ENCODE measurements at regions not wholly inside any gene's neighbourhood (a gene's known extent, or its start where the extent isn't known, plus 50 kb on each side); places are given as distances from the start of the nearest gene placed in this dataset.

DNA sequence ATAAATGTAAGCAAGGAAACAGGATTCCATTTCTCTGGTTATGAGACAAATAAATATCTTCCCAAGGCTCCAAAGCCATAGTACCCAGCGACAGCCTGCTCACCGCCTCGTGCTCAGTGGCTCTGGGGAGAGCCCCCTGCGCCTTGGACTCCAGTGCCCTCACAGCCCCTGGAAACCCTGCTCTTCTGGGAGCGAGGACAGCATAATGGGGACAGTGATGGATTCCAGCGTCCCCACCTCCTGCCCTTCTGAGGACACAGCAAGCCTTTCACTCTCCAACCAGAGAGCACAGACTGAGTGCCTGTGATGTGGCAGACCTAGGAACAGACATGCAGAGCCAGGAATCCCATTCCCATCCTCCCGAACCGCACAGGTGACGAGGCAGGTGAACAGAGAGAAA, 660.8 kb downstream of the TBC1D22A start:
- H3K4me3 ChIP-seq = no peak overlapping the region
- TF ChIP-seq, protein P1, sequence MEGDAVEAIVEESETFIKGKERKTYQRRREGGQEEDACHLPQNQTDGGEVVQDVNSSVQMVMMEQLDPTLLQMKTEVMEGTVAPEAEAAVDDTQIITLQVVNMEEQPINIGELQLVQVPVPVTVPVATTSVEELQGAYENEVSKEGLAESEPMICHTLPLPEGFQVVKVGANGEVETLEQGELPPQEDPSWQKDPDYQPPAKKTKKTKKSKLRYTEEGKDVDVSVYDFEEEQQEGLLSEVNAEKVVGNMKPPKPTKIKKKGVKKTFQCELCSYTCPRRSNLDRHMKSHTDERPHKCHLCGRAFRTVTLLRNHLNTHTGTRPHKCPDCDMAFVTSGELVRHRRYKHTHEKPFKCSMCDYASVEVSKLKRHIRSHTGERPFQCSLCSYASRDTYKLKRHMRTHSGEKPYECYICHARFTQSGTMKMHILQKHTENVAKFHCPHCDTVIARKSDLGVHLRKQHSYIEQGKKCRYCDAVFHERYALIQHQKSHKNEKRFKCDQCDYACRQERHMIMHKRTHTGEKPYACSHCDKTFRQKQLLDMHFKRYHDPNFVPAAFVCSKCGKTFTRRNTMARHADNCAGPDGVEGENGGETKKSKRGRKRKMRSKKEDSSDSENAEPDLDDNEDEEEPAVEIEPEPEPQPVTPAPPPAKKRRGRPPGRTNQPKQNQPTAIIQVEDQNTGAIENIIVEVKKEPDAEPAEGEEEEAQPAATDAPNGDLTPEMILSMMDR (IDR thresholded peaks at IDR 0.05) = no peak
- no peak for TF ChIP-seq POLR2A (IDR thresholded peaks at IDR 0.05)
- H3K27ac ChIP-seq = no peak overlapping the region
- intact Hi-C loops (cut with DNase I) = no loop called here
- H3K36me3 ChIP-seq = no peaks in the 10 kb centered on the region
- peaks cover 0 to 35% (median 0%) of the 10 kb centered on the region in 9 donors for H3K27me3 ChIP-seq
- H3K4me1 ChIP-seq = no peaks in the 10 kb centered on the region
- 57 to 79% (median 75%) methylated on average over 9 of the region's 9 CpGs for WGBS, 4 donors
- DNase-seq (no peak), ATAC-seq (no peak)
- H3K9me3 ChIP-seq = peaks cover 0 to 4% (median 0%) of the 10 kb centered on the region in 12 donors

DNA sequence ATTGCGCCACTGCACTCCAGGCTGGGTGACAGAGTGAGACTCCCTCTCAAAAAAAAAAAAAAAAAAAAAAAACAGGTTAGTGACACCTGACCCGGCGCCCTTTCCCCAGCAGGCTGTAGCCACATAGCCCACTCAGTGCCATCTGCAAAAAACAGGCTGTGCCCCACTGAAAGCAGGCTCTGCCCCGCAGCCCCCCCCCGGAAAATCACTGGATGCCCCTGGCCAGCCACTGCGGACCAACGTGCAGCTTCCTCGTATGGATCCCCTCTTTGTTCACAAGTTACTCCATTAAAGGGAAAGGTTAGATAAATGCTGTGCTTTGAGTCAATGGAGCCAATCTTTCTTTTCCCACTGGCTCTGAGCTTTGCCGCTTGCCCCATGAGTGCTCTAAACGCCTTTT, 660.3 kb downstream of the TBC1D22A start:
- 83 to 89% (median 86%) methylated on average over 10 of the region's 10 CpGs for WGBS, 4 donors
- peaks cover 0 to 35% (median 0%) of the 10 kb centered on the region in 9 donors for H3K27me3 ChIP-seq
- DNase-seq = no peak
- no peaks in the 10 kb centered on the region for H3K4me1 ChIP-seq
- ATAC-seq = no peak
- no peak overlapping the region for H3K4me3 ChIP-seq
- no peak overlapping the region for H3K27ac ChIP-seq
- TF ChIP-seq, protein P1 (IDR thresholded peaks at IDR 0.05) = no peak
- no peak for TF ChIP-seq POLR2A (IDR thresholded peaks at IDR 0.05)
- H3K9me3 ChIP-seq = no peaks in the 10 kb centered on the region
- intact Hi-C loops (cut with DNase I) = no loop called here
- no peaks in the 10 kb centered on the region for H3K36me3 ChIP-seq

DNA sequence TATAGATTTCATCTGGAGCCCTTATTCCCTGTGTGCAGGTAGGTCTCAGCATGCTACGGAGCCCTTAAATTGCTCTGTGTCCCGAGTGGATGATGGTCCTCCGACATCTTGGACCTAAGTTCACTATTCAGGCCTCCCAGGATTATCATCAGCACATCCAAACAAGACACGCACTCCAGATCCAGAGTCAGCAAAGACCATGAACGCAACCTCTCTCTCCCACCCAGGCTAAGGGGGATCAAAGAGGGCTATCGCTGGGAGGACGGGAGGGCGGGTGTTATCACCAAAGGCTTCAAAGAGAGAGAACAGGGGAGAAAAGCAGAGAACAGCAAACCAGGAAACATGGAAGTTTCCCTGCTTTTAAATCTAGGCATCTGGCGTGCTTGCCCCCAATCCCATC, 659.4 kb downstream of the TBC1D22A start:
- H3K4me1 ChIP-seq = no peaks in the 10 kb centered on the region
- DNase-seq (no peak), ATAC-seq (no peak)
- intact Hi-C loops (cut with DNase I) = no loop called here
- no peaks in the 10 kb centered on the region for H3K36me3 ChIP-seq
- H3K27ac ChIP-seq = no peak overlapping the region
- no peak for TF ChIP-seq POLR2A (IDR thresholded peaks at IDR 0.05)
- TF ChIP-seq, protein P1 (IDR thresholded peaks at IDR 0.05) = no peak
- 74 to 81% (median 80%) methylated on average over 9 of the region's 9 CpGs for WGBS, 4 donors
- H3K9me3 ChIP-seq = peaks cover 0 to 3% (median 0%) of the 10 kb centered on the region in 12 donors
- H3K27me3 ChIP-seq = peaks cover 0 to 35% (median 0%) of the 10 kb centered on the region in 9 donors
- no peak overlapping the region for H3K4me3 ChIP-seq

DNA sequence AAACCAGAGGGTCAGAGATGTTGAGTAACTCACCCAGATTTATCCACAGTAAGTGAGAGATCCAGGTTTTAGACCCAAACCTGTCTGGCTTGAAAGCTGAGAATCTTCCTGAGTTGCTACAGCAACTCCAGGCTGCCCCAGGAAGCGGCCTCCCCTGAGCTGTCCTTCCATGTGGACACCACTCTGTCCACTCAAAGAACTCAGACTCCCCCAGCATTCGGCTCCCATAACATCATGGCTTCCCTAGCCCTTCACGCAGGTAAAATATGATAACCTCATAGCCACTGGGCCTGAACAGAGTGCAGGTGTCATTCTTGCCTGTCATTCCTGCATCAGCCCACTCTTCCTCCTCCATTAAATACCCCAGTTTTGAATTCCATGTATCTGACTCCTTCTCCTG, 657.8 kb downstream of the TBC1D22A start:
- no peaks in the 10 kb centered on the region for H3K36me3 ChIP-seq
- H3K4me3 ChIP-seq = no peak overlapping the region
- no peak overlapping the region for H3K27ac ChIP-seq
- intact Hi-C loops (cut with DNase I) = no loop called here
- TF ChIP-seq, protein P1 (IDR thresholded peaks at IDR 0.05) = no peak
- no peak for TF ChIP-seq POLR2A (IDR thresholded peaks at IDR 0.05)
- no peak for DNase-seq
- ATAC-seq = no peak
- H3K27me3 ChIP-seq = peaks cover 0 to 35% (median 0%) of the 10 kb centered on the region in 9 donors
- H3K4me1 ChIP-seq = no peaks in the 10 kb centered on the region
- peaks cover 0 to 8% (median 0%) of the 10 kb centered on the region in 12 donors for H3K9me3 ChIP-seq
- WGBS, 4 donors = 60 to 72% (median 67%) methylated on average over 3 of the region's 3 CpGs

All from heart left ventricle (tissue), 16 donors.